ENCODE measurements at regions not wholly inside any gene's neighbourhood (a gene's known extent, or its start where the extent isn't known, plus 50 kb on each side); places are given as distances from the start of the nearest gene placed in this dataset.

DNA sequence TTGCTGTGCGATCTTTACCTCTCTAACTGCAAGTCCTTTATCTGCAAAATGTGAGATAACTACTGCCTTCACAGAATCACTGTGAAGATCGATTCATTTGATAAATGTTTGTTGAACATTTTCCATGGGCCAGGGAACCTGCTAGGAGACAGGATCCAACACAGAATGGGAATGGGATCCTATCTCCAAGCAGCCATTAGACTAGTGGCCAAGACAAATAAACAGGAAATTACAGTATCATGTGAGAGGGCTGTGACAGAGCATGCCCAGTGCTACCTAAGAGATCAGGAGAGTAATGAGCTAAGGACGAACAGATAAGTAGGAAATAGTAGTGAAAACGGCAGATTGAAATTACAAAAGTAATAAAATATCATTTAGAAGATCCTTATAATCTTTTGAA, 105.7 kb downstream of the GRIN2B start:
- Mint-ChIP-seq H3K4me3 (no peak overlapping the region), H3K9me3 (no peaks in the 10 kb centered on the region), H3K36me3 (ENCODE audit: low read depth) (no peaks in the 10 kb centered on the region), H3K27ac (no peak overlapping the region), H3K4me1 (ENCODE audit: low read depth) (no peaks in the 10 kb centered on the region), H3K27me3 (peaks cover 6% of the 10 kb centered on the region)

DNA sequence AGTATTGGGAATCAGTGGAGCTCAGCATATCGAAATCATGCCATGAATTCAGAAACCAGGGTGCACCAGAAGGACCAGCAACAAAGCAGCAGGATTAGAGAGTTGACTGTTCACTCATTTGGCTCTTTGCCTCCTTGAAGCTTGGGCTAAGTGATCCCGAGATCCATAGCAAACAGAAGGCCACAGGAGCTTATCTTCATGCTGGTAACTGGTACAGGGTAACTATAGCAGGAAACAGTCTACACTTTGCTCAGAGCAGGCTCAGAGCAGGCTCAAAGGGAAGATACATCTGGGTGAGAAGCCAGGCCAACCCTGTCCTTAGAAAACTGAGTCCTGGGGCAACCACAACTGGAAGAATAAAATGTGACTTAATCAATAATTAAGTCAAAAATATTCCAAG, 111.1 kb downstream of the GRIN2B start:
- H3K4me1 Mint-ChIP-seq (ENCODE audit: low read depth), result no peaks in the 10 kb centered on the region
- no peaks in the 10 kb centered on the region for H3K9me3 Mint-ChIP-seq
- H3K27me3 Mint-ChIP-seq, result peaks cover 44% of the 10 kb centered on the region
- no peak overlapping the region for H3K27ac Mint-ChIP-seq
- no peak overlapping the region for H3K4me3 Mint-ChIP-seq
- H3K36me3 Mint-ChIP-seq (ENCODE audit: low read depth), result no peaks in the 10 kb centered on the region

DNA sequence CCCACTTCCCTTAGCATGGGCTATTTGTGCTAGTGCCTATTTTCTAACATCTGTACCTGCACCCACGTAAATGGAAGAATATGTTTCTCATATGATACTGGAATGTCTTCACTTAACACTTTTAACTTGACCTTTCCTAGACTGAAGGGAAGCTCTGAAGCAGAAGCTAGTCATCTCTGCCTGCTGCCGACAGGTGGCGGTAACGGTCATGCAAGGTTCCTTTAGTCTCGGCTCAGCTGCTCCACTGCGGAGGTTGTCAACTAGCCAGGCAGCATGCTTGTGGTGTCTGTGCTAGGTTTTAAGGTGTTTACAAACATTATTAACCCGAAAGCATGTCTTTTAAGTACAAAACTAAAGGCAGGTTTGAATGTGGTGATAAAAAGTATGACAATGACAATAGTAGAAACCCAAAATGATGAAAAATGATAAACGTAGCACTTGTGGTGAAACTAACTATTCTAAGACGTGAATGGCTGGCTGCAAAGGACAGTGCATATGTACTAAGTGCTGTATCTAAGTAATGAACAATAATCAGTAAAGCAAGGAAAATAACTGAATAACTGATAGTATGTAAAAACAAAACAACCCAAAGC, 117.2 kb downstream of the GRIN2B start:
- no peak overlapping the region for H3K27ac Mint-ChIP-seq
- H3K36me3 Mint-ChIP-seq (ENCODE audit: low read depth), result no peaks in the 10 kb centered on the region
- peaks cover 51% of the 10 kb centered on the region for H3K27me3 Mint-ChIP-seq
- H3K4me3 Mint-ChIP-seq, result no peak overlapping the region
- no peaks in the 10 kb centered on the region for H3K9me3 Mint-ChIP-seq
- H3K4me1 Mint-ChIP-seq (ENCODE audit: low read depth), result no peaks in the 10 kb centered on the region

DNA sequence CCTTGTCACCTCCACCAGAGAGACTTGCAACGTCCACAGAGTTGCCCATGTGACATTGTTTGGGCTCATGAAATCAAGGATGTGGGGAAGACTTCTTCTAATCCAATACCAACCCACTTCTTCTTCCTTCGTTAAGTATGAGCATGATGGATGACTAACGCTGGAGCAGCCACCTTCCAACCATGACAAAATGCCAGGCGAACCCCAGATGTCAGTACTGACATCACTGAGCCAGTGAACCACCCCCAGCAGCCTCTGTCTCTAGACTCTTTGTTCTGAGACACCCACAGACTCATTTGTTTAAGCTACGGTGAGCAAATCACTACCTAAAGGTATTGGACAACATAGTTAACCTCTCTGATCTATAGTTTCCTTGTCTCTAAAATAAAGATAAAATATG, 123.7 kb downstream of the GRIN2B start:
- Mint-ChIP-seq H3K27me3 (peaks cover 15% of the 10 kb centered on the region), H3K9me3 (no peaks in the 10 kb centered on the region), H3K27ac (no peak overlapping the region), H3K36me3 (ENCODE audit: low read depth) (no peaks in the 10 kb centered on the region), H3K4me3 (no peak overlapping the region), H3K4me1 (ENCODE audit: low read depth) (no peaks in the 10 kb centered on the region)

DNA sequence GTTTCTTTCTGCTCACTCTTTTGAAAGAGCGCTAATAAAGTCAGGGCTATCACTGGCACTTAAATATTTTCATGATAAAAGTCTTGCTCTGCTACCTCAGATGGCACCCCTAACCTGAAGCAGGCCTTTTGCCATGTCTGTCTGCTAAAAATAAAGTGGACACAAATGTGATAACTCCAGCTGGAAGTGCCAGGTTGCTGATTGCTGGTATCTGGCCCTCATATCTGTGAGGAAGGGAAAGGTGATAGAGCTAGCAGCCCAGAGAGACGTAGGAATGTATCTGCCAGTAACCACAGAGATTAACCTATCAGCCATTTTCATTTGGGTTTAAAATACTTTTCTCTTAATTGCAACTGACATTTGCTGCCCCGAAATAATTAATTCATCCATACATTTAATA, 127.9 kb downstream of the GRIN2B start:
- Mint-ChIP-seq H3K27ac (no peak overlapping the region), H3K4me1 (ENCODE audit: low read depth) (no peaks in the 10 kb centered on the region), H3K36me3 (ENCODE audit: low read depth) (no peaks in the 10 kb centered on the region)

DNA sequence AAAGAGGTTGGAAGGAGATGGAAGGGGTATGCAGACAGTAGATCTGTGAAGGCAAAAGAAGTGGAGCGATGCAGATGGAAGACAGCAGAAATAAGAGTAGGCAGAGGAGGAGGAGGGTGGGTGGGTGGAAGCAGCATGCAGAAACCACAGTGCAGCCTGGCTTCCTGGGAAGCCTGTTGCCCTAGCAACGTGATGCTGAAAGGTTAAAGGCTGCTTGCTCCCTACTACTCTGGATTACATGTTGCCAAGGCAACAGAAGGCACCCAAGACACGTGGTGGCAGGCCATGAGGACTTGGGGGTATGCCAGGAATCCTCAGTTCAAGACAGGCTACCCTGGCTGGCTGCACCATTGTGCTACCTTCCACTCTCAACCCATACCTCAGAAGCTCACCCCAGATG, 129.6 kb downstream of the GRIN2B start:
- Mint-ChIP-seq H3K9me3 (no peaks in the 10 kb centered on the region), H3K27ac (no peak overlapping the region), H3K27me3 (peaks cover 5% of the 10 kb centered on the region), H3K36me3 (ENCODE audit: low read depth) (no peaks in the 10 kb centered on the region), H3K4me1 (ENCODE audit: low read depth) (no peaks in the 10 kb centered on the region), H3K4me3 (no peak overlapping the region)

More for the DNA sequence above, 127.9 kb downstream of the GRIN2B start:
- Mint-ChIP-seq H3K27me3 (peaks cover 5% of the 10 kb centered on the region), H3K9me3 (no peaks in the 10 kb centered on the region), H3K4me3 (no peak overlapping the region)

DNA sequence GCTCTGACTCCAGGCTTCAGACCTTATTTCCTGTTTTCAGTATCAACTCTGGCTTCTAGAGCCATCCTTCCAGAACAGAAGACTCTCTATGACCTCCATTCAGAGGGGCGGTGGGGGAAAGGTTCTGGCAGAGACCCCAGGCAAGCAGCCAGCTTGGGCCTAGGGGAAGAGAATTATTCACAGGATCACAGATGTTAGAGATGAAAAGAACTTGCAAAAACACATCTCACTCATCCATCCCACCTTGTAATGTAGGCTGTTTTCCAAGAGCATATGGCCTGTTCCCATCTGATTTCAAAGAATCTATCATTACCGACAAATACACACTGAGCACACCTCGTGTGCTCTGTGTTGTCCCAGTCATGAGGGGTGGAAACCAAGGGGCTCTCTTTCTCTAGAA, 131.9 kb downstream of the GRIN2B start:
- no peaks in the 10 kb centered on the region for H3K36me3 Mint-ChIP-seq (ENCODE audit: low read depth)
- no peaks in the 10 kb centered on the region for H3K4me1 Mint-ChIP-seq (ENCODE audit: low read depth)
- no peak overlapping the region for H3K27ac Mint-ChIP-seq
- peaks cover 18% of the 10 kb centered on the region for H3K27me3 Mint-ChIP-seq
- H3K9me3 Mint-ChIP-seq, result no peaks in the 10 kb centered on the region
- H3K4me3 Mint-ChIP-seq, result no peak overlapping the region

DNA sequence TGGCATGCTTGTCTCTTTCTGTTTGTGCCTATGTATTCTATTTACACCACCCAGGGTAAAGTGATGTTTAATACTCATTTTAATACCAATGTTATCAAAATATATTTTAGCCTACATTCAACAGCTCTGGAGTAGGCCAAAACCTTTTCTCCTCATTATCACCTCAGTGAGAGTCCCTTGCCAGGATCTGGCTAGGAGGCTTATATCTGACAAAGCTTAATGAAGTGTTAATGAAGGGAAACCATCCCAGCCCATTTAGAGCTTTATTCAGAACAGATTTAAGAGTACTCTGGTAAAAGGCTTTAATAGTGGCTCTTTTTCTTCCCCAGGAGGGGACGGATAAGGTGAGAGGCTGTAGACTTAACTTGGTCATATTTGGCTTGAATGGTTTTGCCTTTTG, 137.6 kb downstream of the GRIN2B start:
- H3K4me1 Mint-ChIP-seq (ENCODE audit: low read depth), result no peaks in the 10 kb centered on the region
- H3K9me3 Mint-ChIP-seq, result no peaks in the 10 kb centered on the region
- H3K4me3 Mint-ChIP-seq, result no peak overlapping the region
- peaks cover 17% of the 10 kb centered on the region for H3K27me3 Mint-ChIP-seq
- H3K27ac Mint-ChIP-seq, result no peak overlapping the region
- H3K36me3 Mint-ChIP-seq (ENCODE audit: low read depth), result no peaks in the 10 kb centered on the region

DNA sequence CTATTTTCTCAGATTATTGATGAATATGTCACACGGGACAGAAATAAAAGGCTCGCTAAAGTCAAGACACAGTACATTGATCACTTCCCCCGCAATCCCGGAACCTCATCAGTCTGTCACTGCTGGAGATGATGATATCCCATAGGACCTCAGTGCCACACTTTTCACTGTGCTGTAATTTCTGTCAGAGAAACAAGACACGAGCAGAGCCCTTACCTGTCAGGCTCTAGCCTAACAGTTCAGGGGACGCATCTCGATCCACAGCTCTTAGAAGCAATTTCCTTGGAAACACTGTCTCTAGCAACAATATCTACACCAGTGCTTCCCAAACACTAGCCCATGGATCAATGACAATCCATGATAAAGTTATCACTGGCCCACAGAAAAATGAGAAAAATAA, 140.0 kb downstream of the GRIN2B start:
- Mint-ChIP-seq H3K9me3 (no peaks in the 10 kb centered on the region), H3K36me3 (ENCODE audit: low read depth) (no peaks in the 10 kb centered on the region), H3K4me3 (no peak overlapping the region), H3K27me3 (peaks cover 13% of the 10 kb centered on the region), H3K27ac (no peak overlapping the region), H3K4me1 (ENCODE audit: low read depth) (no peaks in the 10 kb centered on the region)

DNA sequence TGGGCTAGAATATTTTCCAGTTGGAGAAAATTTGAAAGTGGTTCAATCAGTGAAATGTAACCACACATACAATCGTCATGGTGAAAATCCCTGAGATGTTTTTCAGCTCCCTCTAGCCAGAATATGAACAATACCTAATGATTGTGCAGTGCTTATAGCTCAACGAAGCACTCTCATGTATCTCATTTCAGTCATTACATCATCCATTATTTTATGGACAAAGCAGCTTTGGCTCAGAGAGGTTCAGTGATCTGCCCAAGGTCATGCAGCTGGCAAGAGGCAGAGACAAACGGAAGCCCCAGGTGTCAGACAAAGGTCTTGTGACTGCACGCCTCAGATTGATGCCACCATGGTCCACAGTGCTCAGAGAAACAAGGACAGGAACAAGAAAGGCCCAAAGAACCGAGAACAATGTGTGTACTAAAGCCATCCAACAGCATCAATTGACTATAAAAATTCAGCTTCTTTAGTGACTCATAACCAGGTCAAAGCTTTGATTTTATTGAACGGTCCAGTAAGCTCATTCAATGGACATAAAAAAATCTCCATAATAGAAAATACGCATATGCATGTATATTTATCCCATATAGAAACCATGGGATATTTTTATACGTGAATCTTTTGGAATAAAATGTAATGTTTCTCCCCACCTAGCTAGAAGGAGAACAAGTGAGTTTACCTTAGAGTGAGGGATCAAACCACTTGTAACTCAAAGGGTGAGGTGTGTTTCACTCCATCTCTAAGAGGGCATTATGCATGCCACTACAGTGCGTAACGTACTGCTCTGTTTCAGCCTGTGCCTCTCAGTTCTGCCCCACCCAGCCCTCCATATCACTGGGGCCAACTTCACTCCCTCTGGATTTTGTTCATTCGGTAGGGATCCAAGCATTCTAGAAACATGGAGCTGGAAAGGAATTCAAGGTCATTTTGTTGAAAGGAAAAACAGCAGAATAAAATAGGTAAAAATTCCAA, 141.8 kb downstream of the GRIN2B start:
- no peaks in the 10 kb centered on the region for H3K36me3 Mint-ChIP-seq (ENCODE audit: low read depth)
- peaks cover 4% of the 10 kb centered on the region for H3K27me3 Mint-ChIP-seq
- H3K27ac Mint-ChIP-seq, result no peak overlapping the region
- H3K4me3 Mint-ChIP-seq, result no peak overlapping the region
- no peaks in the 10 kb centered on the region for H3K4me1 Mint-ChIP-seq (ENCODE audit: low read depth)
- H3K9me3 Mint-ChIP-seq, result no peaks in the 10 kb centered on the region

DNA sequence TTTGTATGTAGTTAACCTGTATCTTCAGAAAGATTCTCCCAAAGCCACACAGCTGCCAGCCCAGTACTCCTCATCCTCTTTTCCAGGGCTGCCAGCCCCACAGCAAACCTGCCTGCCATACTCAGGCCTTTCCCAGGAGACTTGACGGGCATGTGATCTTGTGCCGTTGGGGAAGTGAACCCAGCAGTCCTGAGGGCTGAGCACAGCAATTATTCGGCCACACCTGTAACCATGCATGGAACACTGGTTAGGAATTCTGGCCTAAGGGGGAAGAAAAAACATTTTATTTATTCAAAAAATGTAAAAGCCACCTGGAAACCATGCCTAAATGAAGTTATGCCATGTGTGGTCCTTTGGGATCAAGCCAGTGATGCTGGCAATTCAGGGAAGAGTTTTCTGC, 145.3 kb downstream of the GRIN2B start:
- Mint-ChIP-seq H3K27ac (no peak overlapping the region), H3K9me3 (no peaks in the 10 kb centered on the region), H3K4me3 (no peak overlapping the region), H3K27me3 (peaks cover 3% of the 10 kb centered on the region), H3K36me3 (ENCODE audit: low read depth) (no peaks in the 10 kb centered on the region), H3K4me1 (ENCODE audit: low read depth) (no peaks in the 10 kb centered on the region)

DNA sequence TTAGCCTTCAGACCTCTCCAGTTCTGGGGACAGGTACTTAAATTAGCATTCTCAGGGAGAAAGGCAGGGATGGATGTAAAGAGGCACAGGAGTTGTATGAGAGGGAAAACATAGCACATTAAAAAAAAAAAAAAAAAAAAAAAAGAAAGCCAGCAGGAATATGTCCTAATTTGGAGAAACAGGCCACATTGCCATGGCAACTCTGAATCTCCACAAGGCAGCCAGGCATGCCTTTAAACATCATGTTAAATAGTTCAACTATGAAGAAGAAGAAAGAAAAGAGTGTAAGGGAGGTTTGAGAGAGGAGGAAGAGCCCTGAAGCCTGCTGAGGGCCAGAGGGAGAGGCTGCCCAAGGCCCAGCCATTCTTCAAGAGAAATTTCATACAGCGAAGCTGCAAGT, 145.8 kb downstream of the GRIN2B start:
- no peaks in the 10 kb centered on the region for H3K4me1 Mint-ChIP-seq (ENCODE audit: low read depth)
- H3K27ac Mint-ChIP-seq, result no peak overlapping the region
- no peaks in the 10 kb centered on the region for H3K9me3 Mint-ChIP-seq
- no peak overlapping the region for H3K4me3 Mint-ChIP-seq
- no peaks in the 10 kb centered on the region for H3K36me3 Mint-ChIP-seq (ENCODE audit: low read depth)
- H3K27me3 Mint-ChIP-seq, result no peaks in the 10 kb centered on the region

DNA sequence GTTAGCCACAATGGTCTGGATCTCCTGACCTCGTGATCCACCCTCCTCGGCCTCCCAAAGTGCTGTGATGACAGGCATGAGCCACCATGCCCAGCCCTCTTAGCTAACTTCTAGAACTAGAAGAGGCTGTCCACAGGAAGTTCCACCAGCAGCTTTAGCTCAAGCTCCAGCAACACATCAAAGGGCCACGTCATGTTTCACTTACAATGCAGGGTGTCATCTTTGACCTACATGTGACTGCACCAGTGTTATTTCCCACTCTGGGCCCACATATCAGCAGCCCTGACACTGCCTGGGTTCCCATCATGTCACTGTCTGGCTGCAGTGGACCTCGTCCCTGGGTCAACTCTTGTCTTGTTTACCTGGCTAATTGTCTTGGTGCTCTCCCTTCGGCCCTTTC, 147.2 kb downstream of the GRIN2B start:
- Mint-ChIP-seq H3K27me3 (no peaks in the 10 kb centered on the region), H3K4me1 (ENCODE audit: low read depth) (no peaks in the 10 kb centered on the region), H3K9me3 (no peaks in the 10 kb centered on the region), H3K4me3 (no peak overlapping the region), H3K27ac (no peak overlapping the region), H3K36me3 (ENCODE audit: low read depth) (no peaks in the 10 kb centered on the region)

DNA sequence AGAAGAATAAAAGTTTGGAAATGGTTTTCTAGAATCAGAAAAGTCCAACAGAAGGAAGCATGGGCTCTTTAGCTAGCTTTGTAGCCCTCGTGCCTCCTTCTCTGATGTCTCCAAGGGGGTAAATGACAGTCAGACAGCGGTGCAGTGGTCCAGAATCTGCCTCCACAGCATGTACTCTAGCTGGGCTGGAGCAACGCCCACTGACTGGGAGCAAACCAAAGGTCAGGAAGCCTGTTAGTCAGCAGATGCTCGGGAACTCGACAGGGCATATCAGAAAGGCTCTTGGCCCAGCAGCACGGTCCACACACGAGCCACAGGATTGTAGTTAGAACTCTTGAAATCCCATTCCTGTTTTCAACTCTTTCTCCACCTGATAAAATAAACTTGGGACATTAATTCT, 164.3 kb downstream of the GRIN2B start:
- H3K36me3 Mint-ChIP-seq (ENCODE audit: low read depth), result no peaks in the 10 kb centered on the region
- H3K27me3 Mint-ChIP-seq, result peaks cover 19% of the 10 kb centered on the region
- H3K27ac Mint-ChIP-seq, result no peak overlapping the region
- H3K4me1 Mint-ChIP-seq (ENCODE audit: low read depth), result no peaks in the 10 kb centered on the region
- H3K9me3 Mint-ChIP-seq, result peaks cover 5% of the 10 kb centered on the region
- no peak overlapping the region for H3K4me3 Mint-ChIP-seq

DNA sequence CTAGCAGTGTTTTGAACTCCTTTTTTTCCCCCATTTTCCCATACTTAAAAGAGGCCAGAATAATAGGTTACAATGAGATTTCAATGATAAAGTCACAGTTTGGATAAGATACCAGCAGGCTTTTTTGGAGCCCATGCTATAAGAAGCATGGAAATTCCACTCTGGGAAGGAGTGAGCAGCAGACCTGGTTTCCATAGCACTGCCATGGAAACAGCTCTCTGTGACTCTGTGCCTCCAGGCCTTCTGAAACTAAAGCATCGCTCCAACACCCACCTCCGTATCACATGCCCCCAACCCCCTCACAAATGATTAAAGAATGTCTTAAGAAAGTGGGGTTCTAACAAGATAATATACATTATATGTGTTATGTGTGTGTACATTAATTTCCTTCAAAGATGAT, 165.0 kb downstream of the GRIN2B start:
- no peaks in the 10 kb centered on the region for H3K4me1 Mint-ChIP-seq (ENCODE audit: low read depth)
- H3K4me3 Mint-ChIP-seq, result no peak overlapping the region
- H3K27ac Mint-ChIP-seq, result no peak overlapping the region
- H3K27me3 Mint-ChIP-seq, result peaks cover 19% of the 10 kb centered on the region
- H3K9me3 Mint-ChIP-seq, result peaks cover 5% of the 10 kb centered on the region
- H3K36me3 Mint-ChIP-seq (ENCODE audit: low read depth), result no peaks in the 10 kb centered on the region

DNA sequence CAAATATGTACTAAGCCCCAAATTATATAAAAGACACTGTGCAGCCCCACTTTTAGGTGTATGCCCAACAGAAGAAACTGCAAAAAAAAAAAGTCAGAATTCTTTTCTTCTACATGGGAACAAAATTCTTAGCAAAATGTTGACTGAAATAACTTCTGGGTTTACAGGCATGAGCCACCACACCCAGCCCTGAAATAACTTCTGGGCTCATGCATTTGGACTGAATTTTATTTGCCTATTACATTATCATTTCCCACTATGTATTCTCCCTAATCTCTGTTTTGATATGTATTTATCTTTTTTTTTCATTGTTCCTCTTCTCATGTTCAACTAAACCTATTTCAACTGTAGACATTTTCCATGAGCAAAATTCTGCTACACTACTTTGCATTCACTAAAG, 169.2 kb downstream of the GRIN2B start:
- Mint-ChIP-seq H3K9me3 (peaks cover 5% of the 10 kb centered on the region), H3K36me3 (ENCODE audit: low read depth) (no peaks in the 10 kb centered on the region), H3K4me3 (no peak overlapping the region), H3K27ac (no peak overlapping the region), H3K27me3 (peaks cover 11% of the 10 kb centered on the region), H3K4me1 (ENCODE audit: low read depth) (no peaks in the 10 kb centered on the region)
